AG04449 (cell line): ENCODE measurements at regions not wholly inside any gene's neighbourhood (a gene's known extent, or its start where the extent isn't known, plus 50 kb on each side); places are given as distances from the start of the nearest gene placed in this dataset.
"Not testable (repeated sequence)": the region's sequence is repeated elsewhere in the genome, so short reads cannot be mapped to it uniquely, and the experiment has no call there.

ENCODE experiments used
- CTCF ChIA-PET: fragments of 350-600 bp; formaldehyde crosslinking; extraction: SDS; loops from one replicate; lab custom pipeline; 2021; ENCODE audit warnings: antibody characterized with exemption; lab: Yijun Ruan, JAX
- POLR2A ChIA-PET: fragments of 400-600, 350-600 bp; formaldehyde crosslinking; extraction: SDS; loops from one replicate; lab custom pipeline; 2020; ENCODE audit warnings: antibody characterized with exemption, inconsistent platforms; lab: Yijun Ruan, JAX
- DNase-seq: peaks from one replicate; pipeline ENCODE4 v3.0.0-alpha.2; 2010; ENCODE audit warnings: low read depth, low spot score
- H3K4me3 ChIP-seq: 2 replicates; pipeline ENCODE4 v1.5.1; 2011; ENCODE audit warnings: low read depth, mild to moderate bottlenecking, control low read depth, low read length
- TF ChIP-seq, protein P1 (sequence below): IDR thresholded peaks from one replicate; pipeline ENCODE4 v1.5.1; 2011; ENCODE audit warnings: mild to moderate bottlenecking, moderate library complexity, low read length, control low read depth, inconsistent platforms; ENCODE audit not compliant: insufficient read depth; ENCODE audit errors: missing control alignments

DNA sequence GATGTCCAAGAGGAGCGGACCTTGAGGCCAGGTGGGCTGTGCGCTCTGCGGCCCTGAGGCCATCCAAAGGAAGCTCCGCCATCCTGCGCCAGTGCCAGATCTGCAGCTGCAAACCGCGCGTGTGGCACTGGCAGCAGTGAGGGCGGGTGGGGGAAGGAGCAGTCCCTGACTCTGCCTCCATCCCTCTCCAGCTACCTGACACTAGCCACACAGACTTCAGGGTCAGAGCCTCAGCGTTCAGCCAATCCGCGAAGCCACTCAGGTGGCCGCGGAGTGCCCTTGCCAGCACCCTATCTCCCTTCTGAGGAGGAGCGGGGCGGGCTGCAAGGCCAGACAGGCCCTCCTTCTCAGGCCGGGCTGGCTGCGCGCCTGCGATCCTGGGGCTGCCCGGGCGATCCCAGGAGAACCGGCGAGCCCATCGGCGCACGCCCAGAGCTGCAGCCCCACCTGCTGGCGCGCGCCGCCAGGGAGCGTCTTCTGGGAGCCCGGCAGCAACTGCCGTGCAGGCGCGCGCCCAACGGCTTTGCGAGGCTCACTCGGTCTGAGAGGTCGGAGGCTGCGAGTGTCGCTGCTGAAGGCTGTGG lies 867.2 kb downstream of the SPATA31A1 start:
- POLR2A ChIA-PET, result not testable (repeated sequence)
- TF ChIP-seq, protein P1, sequence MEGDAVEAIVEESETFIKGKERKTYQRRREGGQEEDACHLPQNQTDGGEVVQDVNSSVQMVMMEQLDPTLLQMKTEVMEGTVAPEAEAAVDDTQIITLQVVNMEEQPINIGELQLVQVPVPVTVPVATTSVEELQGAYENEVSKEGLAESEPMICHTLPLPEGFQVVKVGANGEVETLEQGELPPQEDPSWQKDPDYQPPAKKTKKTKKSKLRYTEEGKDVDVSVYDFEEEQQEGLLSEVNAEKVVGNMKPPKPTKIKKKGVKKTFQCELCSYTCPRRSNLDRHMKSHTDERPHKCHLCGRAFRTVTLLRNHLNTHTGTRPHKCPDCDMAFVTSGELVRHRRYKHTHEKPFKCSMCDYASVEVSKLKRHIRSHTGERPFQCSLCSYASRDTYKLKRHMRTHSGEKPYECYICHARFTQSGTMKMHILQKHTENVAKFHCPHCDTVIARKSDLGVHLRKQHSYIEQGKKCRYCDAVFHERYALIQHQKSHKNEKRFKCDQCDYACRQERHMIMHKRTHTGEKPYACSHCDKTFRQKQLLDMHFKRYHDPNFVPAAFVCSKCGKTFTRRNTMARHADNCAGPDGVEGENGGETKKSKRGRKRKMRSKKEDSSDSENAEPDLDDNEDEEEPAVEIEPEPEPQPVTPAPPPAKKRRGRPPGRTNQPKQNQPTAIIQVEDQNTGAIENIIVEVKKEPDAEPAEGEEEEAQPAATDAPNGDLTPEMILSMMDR, result peak; percentile 8

DNA sequence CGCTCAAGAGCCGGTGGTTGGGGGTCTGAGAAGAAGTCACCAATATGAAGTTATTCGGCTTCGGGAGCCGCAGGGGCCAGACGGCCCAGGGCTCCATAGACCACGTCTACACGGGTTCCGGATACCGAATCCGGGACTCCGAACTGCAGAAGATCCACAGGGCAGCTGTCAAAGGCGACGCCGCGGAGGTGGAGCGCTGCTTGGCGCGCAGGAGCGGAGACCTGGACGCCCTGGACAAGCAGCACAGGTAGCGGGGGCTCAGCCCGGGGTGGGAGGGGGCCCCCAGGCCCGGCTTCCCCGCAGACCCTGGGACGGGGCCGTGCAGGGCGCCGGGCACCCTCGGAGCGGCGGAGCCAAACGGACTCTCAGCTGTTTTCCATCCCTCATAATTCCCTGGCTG lies 867.9 kb downstream of the SPATA31A1 start:
- DNase-seq, CTCF ChIA-PET, POLR2A ChIA-PET, H3K4me3 ChIP-seq: not testable (repeated sequence)

More for the DNA sequence above, 867.2 kb downstream of the SPATA31A1 start:
- CTCF ChIA-PET, DNase-seq: not testable (repeated sequence)
- H3K4me3 ChIP-seq, result 0 out of 2 replicates have a peak overlapping the region, but pooled peaks have one; percentile 8
